Loucy (cell line): ENCODE measurements at regions not wholly inside any gene's neighbourhood (a gene's known extent, or its start where the extent isn't known, plus 50 kb on each side); places are given as distances from the start of the nearest gene placed in this dataset.

ENCODE experiments used
- EZH2phosphoT487 ChIP-seq: fragments of 200-600 bp; IDR thresholded peaks from 2 replicates; pipeline ENCODE4 v1.6.1; 2018; ENCODE audit warnings: antibody characterized with exemption, mild to moderate bottlenecking, moderate library complexity, borderline replicate concordance
- TF ChIP-seq, protein P1 (sequence below): fragments of 200-600 bp; sonication (generic); conservative IDR thresholded peaks from 2 replicates; pipeline ENCODE4 v1.5.1; 2014; ENCODE audit warnings: mild to moderate bottlenecking, antibody characterized with exemption, low read length

GRCh38 chr2:117691595-117691994 lies 122.9 kb upstream of the DDX18 start:
- TF ChIP-seq, protein P1, sequence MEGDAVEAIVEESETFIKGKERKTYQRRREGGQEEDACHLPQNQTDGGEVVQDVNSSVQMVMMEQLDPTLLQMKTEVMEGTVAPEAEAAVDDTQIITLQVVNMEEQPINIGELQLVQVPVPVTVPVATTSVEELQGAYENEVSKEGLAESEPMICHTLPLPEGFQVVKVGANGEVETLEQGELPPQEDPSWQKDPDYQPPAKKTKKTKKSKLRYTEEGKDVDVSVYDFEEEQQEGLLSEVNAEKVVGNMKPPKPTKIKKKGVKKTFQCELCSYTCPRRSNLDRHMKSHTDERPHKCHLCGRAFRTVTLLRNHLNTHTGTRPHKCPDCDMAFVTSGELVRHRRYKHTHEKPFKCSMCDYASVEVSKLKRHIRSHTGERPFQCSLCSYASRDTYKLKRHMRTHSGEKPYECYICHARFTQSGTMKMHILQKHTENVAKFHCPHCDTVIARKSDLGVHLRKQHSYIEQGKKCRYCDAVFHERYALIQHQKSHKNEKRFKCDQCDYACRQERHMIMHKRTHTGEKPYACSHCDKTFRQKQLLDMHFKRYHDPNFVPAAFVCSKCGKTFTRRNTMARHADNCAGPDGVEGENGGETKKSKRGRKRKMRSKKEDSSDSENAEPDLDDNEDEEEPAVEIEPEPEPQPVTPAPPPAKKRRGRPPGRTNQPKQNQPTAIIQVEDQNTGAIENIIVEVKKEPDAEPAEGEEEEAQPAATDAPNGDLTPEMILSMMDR, result no peak
- no peak for TF ChIP-seq EZH2phosphoT487
